ENCODE measurements at regions not wholly inside any gene's neighbourhood (a gene's known extent, or its start where the extent isn't known, plus 50 kb on each side); places are given as distances from the start of the nearest gene placed in this dataset.

GRCh38 chr6:22651731-22652130 lies 82.4 kb downstream of the HDGFL1 start:
- no peaks in the 10 kb centered on the region for H3K9me3 Mint-ChIP-seq (ENCODE audit: unreplicated experiment)
- intact Hi-C loops (cut with micrococcal nuclease): no loop called here

GRCh38 chr6:22653980-22654610 lies 84.7 kb downstream of the HDGFL1 start:
- BruUV-seq (replicated peaks): no TSS peak
- ChIA-PET POLR2A (interaction anchor here (0.8 kb wide), 1 partner anchor 8 kb away, joined by 3 read pairs; no protein-coding TSS in a partner anchor), CTCF (interaction anchor here (0.6 kb wide), 1 partner anchor 13 kb away, joined by 3 read pairs; no protein-coding TSS in a partner anchor)
- intact Hi-C loops (cut with micrococcal nuclease): no loop called here
- Mint-ChIP-seq H3K36me3 (ENCODE audit: insufficient read depth, unreplicated experiment) (no peaks in the 10 kb centered on the region), H3K4me1 (ENCODE audit: insufficient read depth, unreplicated experiment) (no peaks in the 10 kb centered on the region), H3K27me3 (ENCODE audit: insufficient read depth, unreplicated experiment) (no peaks in the 10 kb centered on the region), H3K4me3 (ENCODE audit: unreplicated experiment) (no peak overlapping the region), H3K9me3 (ENCODE audit: unreplicated experiment) (no peaks in the 10 kb centered on the region), H3K27ac (ENCODE audit: low read depth, unreplicated experiment) (no peak overlapping the region)
- no peak for TF ChIP-seq CTCF (IDR thresholded peaks at IDR 0.05; ENCODE audit: unreplicated experiment)
- DNase-seq (ENCODE audit: unreplicated experiment): no peak

More at GRCh38 chr6:22651731-22652130, 82.4 kb downstream of the HDGFL1 start:
- TF ChIP-seq CTCF (IDR thresholded peaks at IDR 0.05; ENCODE audit: unreplicated experiment): no peak
- no TSS peak for BruUV-seq (replicated peaks)
- DNase-seq (ENCODE audit: unreplicated experiment): no peak
- Mint-ChIP-seq H3K4me3 (ENCODE audit: unreplicated experiment) (no peak overlapping the region), H3K27me3 (ENCODE audit: insufficient read depth, unreplicated experiment) (no peaks in the 10 kb centered on the region), H3K4me1 (ENCODE audit: insufficient read depth, unreplicated experiment) (no peaks in the 10 kb centered on the region), H3K36me3 (ENCODE audit: insufficient read depth, unreplicated experiment) (no peaks in the 10 kb centered on the region), H3K27ac (ENCODE audit: low read depth, unreplicated experiment) (no peak overlapping the region)
- ChIA-PET POLR2A (no interaction called here), CTCF (no interaction called here)

- TF ChIP-seq CTCF (IDR thresholded peaks at IDR 0.05; ENCODE audit: unreplicated experiment): no peak
- Mint-ChIP-seq H3K27ac (ENCODE audit: low read depth, unreplicated experiment) (no peak overlapping the region), H3K9me3 (ENCODE audit: unreplicated experiment) (no peaks in the 10 kb centered on the region), H3K4me1 (ENCODE audit: insufficient read depth, unreplicated experiment) (no peaks in the 10 kb centered on the region), H3K27me3 (ENCODE audit: insufficient read depth, unreplicated experiment) (no peaks in the 10 kb centered on the region), H3K36me3 (ENCODE audit: insufficient read depth, unreplicated experiment) (no peaks in the 10 kb centered on the region), H3K4me3 (ENCODE audit: unreplicated experiment) (no peak overlapping the region)
- intact Hi-C loops (cut with micrococcal nuclease): no loop called here
- ChIA-PET POLR2A (interaction anchor here (0.5 to 1.3 kb wide), 5 partner anchors 8 to 736 kb away, joined by 3 to 4 read pairs (median 3); no protein-coding TSS in a partner anchor), CTCF (interaction anchor here (0.7 kb wide), 1 partner anchor 810 kb away, joined by 3 read pairs; no protein-coding TSS in a partner anchor)
- no TSS peak for BruUV-seq (replicated peaks)
- DNase-seq (ENCODE audit: unreplicated experiment): no peak
These were observed 87.5 kb downstream of the HDGFL1 start for GRCh38 chr6:22656706-22657351.

GRCh38 chr6:22657352-22657980 lies 88.1 kb downstream of the HDGFL1 start:
- CTCF ChIA-PET: no interaction called here
- TF ChIP-seq CTCF (IDR thresholded peaks at IDR 0.05; ENCODE audit: unreplicated experiment): no peak
- no TSS peak for BruUV-seq (replicated peaks)
- POLR2A ChIA-PET: interaction anchor here (0.7 to 1.3 kb wide), 4 partner anchors 9 to 93 kb away, joined by 3 to 4 read pairs (median 3); no protein-coding TSS in a partner anchor
- no peak for DNase-seq (ENCODE audit: unreplicated experiment)
- no peaks in the 10 kb centered on the region for H3K4me1 Mint-ChIP-seq (ENCODE audit: insufficient read depth, unreplicated experiment)
- intact Hi-C loops (cut with micrococcal nuclease): no loop called here
- H3K36me3 Mint-ChIP-seq (ENCODE audit: insufficient read depth, unreplicated experiment): no peaks in the 10 kb centered on the region
- H3K27ac Mint-ChIP-seq (ENCODE audit: low read depth, unreplicated experiment): no peak overlapping the region
- H3K4me3 Mint-ChIP-seq (ENCODE audit: unreplicated experiment): no peak overlapping the region
- H3K9me3 Mint-ChIP-seq (ENCODE audit: unreplicated experiment): peaks cover 2% of the 10 kb centered on the region
- no peaks in the 10 kb centered on the region for H3K27me3 Mint-ChIP-seq (ENCODE audit: insufficient read depth, unreplicated experiment)
